Panc1 (cell line): ENCODE measurements at regions not wholly inside any gene's neighbourhood (a gene's known extent, or its start where the extent isn't known, plus 50 kb on each side); places are given as distances from the start of the nearest gene placed in this dataset.

Experiments
- ATAC-seq: fragments of 200-7000 bp; cut with Tn5 transposase; 2 replicates; pipeline ENCODE4 v1.9.1; 2020; ENCODE audit warnings: mild to moderate bottlenecking, moderate library complexity
- BruUV-seq: library from RNA; stranded (reverse); fragments of 400-500 nt; replicated peaks from 2 replicates; lab custom pipeline; 2021; lab: Mats Ljungman, UMichigan
- CTCF ChIA-PET: fragments of 300-600 bp; sonication (Branson Sonifier 250); formaldehyde crosslinking; loops from one replicate; lab custom pipeline; 2022; ENCODE audit warnings: antibody characterized with exemption; lab: Charles Lee
- POLR2A ChIA-PET: fragments of 300-600 bp; sonication (Branson Sonifier 250); formaldehyde crosslinking; loops from one replicate; lab custom pipeline; 2022; ENCODE audit warnings: antibody characterized with exemption; lab: Charles Lee
- DNase-seq: peaks from one replicate; pipeline ENCODE4 v3.0.0-alpha.2; 2010; ENCODE audit warnings: low read depth, low spot score
- H3K27ac ChIP-seq: 2 replicates; pipeline ENCODE4 v1.5.1; 2011; ENCODE audit warnings: mild to moderate bottlenecking, low read length, inconsistent platforms
- H3K27me3 ChIP-seq: fragments of 200-500 bp; sonication (Bioruptor generic); 2 replicates; pipeline ENCODE4 v1.6.0; 2014; ENCODE audit warnings: low read length, inconsistent platforms; ENCODE audit not compliant: control insufficient read depth, insufficient read depth
- H3K36me3 ChIP-seq: fragments of 200-500 bp; sonication (Bioruptor generic); 2 replicates; pipeline ENCODE4 v1.5.1; 2014; ENCODE audit warnings: inconsistent platforms, mild to moderate bottlenecking, low read length, moderate library complexity; ENCODE audit not compliant: control insufficient read depth, insufficient read depth
- H3K4me1 ChIP-seq: 2 replicates; pipeline ENCODE4 v1.5.1; 2011; ENCODE audit warnings: inconsistent platforms, mild to moderate bottlenecking, low read length, moderate library complexity; ENCODE audit not compliant: control insufficient read depth, insufficient read depth
- H3K4me3 ChIP-seq, 2 experiments: 2 replicates each; pipeline ENCODE4 v1.5.1; 2011 to 2012; ENCODE audit warnings: low read depth in 2 of 2, low read length in 2 of 2, mild to moderate bottlenecking in 2 of 2, inconsistent platforms in 1 of 2, moderate library complexity in 1 of 2
- H3K9me3 ChIP-seq: fragments of 200-500 bp; sonication (Bioruptor generic); 2 replicates; pipeline ENCODE4 v1.5.1; 2014; ENCODE audit warnings: low read depth, mild to moderate bottlenecking, inconsistent platforms, low read length, moderate library complexity; ENCODE audit not compliant: control insufficient read depth, insufficient read depth
- CTCF ChIP-seq: fragments of 450-650 bp; IDR thresholded peaks from 2 replicates; pipeline ENCODE4 v1.5.1; 2017; ENCODE audit warnings: mild to moderate bottlenecking
- POLR2AphosphoS5 ChIP-seq: IDR thresholded peaks from 2 replicates; pipeline ENCODE4 v1.6.1; 2012; ENCODE audit warnings: mild to moderate bottlenecking, low read depth, low read length, moderate library complexity
- SIN3A ChIP-seq: IDR thresholded peaks from 2 replicates; pipeline ENCODE4 v1.6.1; 2012; ENCODE audit warnings: low read depth, mild to moderate bottlenecking, low read length, moderate library complexity, borderline replicate concordance; ENCODE audit not compliant: insufficient read depth
- TCF7L2 ChIP-seq: IDR thresholded peaks from 2 replicates; pipeline ENCODE4 v1.6.1; 2011; ENCODE audit warnings: mild to moderate bottlenecking, low read depth, low read length, inconsistent platforms
- in situ Hi-C: cut with HindIII; loops from 2 replicates; pipeline ENCODE4 v1.10.0; 2016; ENCODE audit warnings: low sequenced_read_pairs, low pct_unique_long_range_greater_than_20kb
- intact Hi-C: fragments of 100-400 bp; cut with micrococcal nuclease; formaldehyde crosslinking; loops from one replicate; pipeline ENCODE4 v1.10.0; 2022; ENCODE audit not compliant: unreplicated experiment
- TF ChIP-seq, protein P1 (sequence below), 2 experiments: IDR thresholded peaks; 2 replicates each; pipeline ENCODE4 v1.6.1; 2011 to 2012; ENCODE audit warnings: low read depth in 2 of 2, control low read depth in 1 of 2, low read length in 1 of 2, mild to moderate bottlenecking in 1 of 2, moderate library complexity in 1 of 2; ENCODE audit not compliant: insufficient read depth in 1 of 2

DNA sequence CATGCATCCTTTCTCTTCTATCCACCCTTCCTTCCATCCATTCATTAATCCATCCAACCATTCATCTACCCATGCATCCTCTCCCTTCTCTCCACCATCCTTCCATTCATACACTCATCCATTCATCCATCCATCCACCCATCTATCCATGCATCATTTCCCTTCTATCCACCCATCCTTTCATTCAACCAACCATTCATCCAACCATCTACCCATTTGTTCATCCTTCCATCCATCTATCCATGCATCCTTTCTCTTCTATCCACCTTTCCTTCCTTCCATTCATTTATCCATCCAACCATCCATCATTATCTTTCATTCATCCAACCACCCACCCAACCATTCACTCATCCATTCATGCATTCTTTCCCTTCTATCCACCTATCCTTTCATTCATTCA, 188.4 kb downstream of the NPHP4 start:
- no peaks in the 10 kb centered on the region for H3K36me3 ChIP-seq
- H3K9me3 ChIP-seq = no peaks in the 10 kb centered on the region
- CTCF ChIA-PET = no interaction called here
- ATAC-seq (no peak), DNase-seq (no peak)
- H3K27me3 ChIP-seq = no peaks in the 10 kb centered on the region
- no peak overlapping the region for H3K27ac ChIP-seq
- no peaks in the 10 kb centered on the region for H3K4me1 ChIP-seq
- POLR2A ChIA-PET = no interaction called here
- BruUV-seq = no TSS peak
- in situ Hi-C loops = no loop called here
- no peak overlapping the region for H3K4me3 ChIP-seq
- intact Hi-C loops = no loop called here
- no peak for TF ChIP-seq SIN3A
- TF ChIP-seq TCF7L2 = no peak
- TF ChIP-seq, protein P1, sequence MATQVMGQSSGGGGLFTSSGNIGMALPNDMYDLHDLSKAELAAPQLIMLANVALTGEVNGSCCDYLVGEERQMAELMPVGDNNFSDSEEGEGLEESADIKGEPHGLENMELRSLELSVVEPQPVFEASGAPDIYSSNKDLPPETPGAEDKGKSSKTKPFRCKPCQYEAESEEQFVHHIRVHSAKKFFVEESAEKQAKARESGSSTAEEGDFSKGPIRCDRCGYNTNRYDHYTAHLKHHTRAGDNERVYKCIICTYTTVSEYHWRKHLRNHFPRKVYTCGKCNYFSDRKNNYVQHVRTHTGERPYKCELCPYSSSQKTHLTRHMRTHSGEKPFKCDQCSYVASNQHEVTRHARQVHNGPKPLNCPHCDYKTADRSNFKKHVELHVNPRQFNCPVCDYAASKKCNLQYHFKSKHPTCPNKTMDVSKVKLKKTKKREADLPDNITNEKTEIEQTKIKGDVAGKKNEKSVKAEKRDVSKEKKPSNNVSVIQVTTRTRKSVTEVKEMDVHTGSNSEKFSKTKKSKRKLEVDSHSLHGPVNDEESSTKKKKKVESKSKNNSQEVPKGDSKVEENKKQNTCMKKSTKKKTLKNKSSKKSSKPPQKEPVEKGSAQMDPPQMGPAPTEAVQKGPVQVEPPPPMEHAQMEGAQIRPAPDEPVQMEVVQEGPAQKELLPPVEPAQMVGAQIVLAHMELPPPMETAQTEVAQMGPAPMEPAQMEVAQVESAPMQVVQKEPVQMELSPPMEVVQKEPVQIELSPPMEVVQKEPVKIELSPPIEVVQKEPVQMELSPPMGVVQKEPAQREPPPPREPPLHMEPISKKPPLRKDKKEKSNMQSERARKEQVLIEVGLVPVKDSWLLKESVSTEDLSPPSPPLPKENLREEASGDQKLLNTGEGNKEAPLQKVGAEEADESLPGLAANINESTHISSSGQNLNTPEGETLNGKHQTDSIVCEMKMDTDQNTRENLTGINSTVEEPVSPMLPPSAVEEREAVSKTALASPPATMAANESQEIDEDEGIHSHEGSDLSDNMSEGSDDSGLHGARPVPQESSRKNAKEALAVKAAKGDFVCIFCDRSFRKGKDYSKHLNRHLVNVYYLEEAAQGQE (IDR thresholded peaks at IDR 0.05; ENCODE audit: insufficient read depth in 1 of 2, low read depth in 2 of 2, low read length in 1 of 2) = no peak
- TF ChIP-seq CTCF = no peak
- TF ChIP-seq POLR2AphosphoS5 = no peak

DNA sequence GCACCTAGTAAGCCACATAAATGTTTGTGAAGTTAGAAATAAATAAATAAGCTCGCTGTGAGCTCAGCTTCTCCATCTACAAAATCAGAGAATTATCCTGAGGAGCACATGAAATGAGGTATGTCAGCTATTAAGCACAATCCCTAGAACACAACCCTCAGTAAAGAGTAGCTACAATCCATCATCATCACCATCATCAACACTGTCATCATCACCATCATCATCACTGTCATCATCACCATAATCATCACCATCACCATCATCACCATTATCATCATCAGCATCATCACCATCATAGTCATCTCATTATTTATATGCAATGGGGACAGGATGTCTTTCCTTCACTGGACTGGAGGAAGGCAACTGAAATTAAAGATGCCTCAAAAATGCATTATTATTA, 189.6 kb downstream of the NPHP4 start:
- H3K4me3 ChIP-seq = no peak overlapping the region
- in situ Hi-C loops = no loop called here
- no peaks in the 10 kb centered on the region for H3K9me3 ChIP-seq
- ATAC-seq (no peak), DNase-seq (no peak)
- no peaks in the 10 kb centered on the region for H3K4me1 ChIP-seq
- H3K27me3 ChIP-seq = no peaks in the 10 kb centered on the region; the same call in 1 of the 2 replicates
- ChIA-PET POLR2A (no interaction called here), CTCF (no interaction called here)
- intact Hi-C loops = no loop called here
- BruUV-seq = no TSS peak
- TF ChIP-seq CTCF (no peak), TCF7L2 (no peak), SIN3A (no peak), POLR2AphosphoS5 (no peak)
- TF ChIP-seq, protein P1 (IDR thresholded peaks at IDR 0.05; ENCODE audit: insufficient read depth in 1 of 2, low read depth in 2 of 2, low read length in 1 of 2) = no peak
- no peak overlapping the region for H3K27ac ChIP-seq
- H3K36me3 ChIP-seq = no peaks in the 10 kb centered on the region
